Choroid plexus epithelial cell (primary cell): ENCODE measurements at regions not wholly inside any gene's neighbourhood (a gene's known extent, or its start where the extent isn't known, plus 50 kb on each side); places are given as distances from the start of the nearest gene placed in this dataset.

ENCODE experiments used
- DNase-seq: peaks from one replicate; pipeline ENCODE4 v3.0.0-alpha.2; 2010; ENCODE audit warnings: low read depth
- H3K4me3 ChIP-seq: 2 replicates; pipeline ENCODE4 v1.5.1; 2011; ENCODE audit warnings: low read depth, mild to moderate bottlenecking, control low read depth, low read length, moderate library complexity
- CTCF ChIP-seq: conservative IDR thresholded peaks from 2 replicates; pipeline ENCODE4 v1.5.1; 2011; ENCODE audit warnings: low read depth, mild to moderate bottlenecking, control low read depth, inconsistent platforms, low read length, moderate library complexity

GRCh38 chr5:112005623-112005930 lies 248.6 kb upstream of the NREP start:
- peak; percentile 15 for DNase-seq
- no peak for TF ChIP-seq CTCF
- H3K4me3 ChIP-seq: no peak overlapping the region

- peak; percentile 62 for DNase-seq
- TF ChIP-seq CTCF: no peak
Measured at GRCh38 chr5:112004867-112005622, 248.1 kb upstream of the NREP start.

GRCh38 chr5:112002376-112002775 lies 245.4 kb upstream of the NREP start:
- no peak overlapping the region for H3K4me3 ChIP-seq
- TF ChIP-seq CTCF: no peak
- no peak for DNase-seq

More at GRCh38 chr5:112004867-112005622, 248.1 kb upstream of the NREP start:
- H3K4me3 ChIP-seq: no peak overlapping the region

GRCh38 chr5:111999286-111999685 lies 242.3 kb upstream of the NREP start:
- H3K4me3 ChIP-seq: no peak overlapping the region
- DNase-seq: peak; percentile 86
- no peak for TF ChIP-seq CTCF

- DNase-seq: peak; percentile 42
- no peak overlapping the region for H3K4me3 ChIP-seq
- no peak for TF ChIP-seq CTCF
Measured at GRCh38 chr5:111998871-111999270, 241.9 kb upstream of the NREP start.

GRCh38 chr5:111997711-111998110 lies 240.7 kb upstream of the NREP start:
- no peak overlapping the region for H3K4me3 ChIP-seq
- peak; percentile 99 for DNase-seq
- TF ChIP-seq CTCF: no peak

GRCh38 chr5:111997308-111997707 lies 240.3 kb upstream of the NREP start:
- TF ChIP-seq CTCF: no peak
- DNase-seq: peak; percentile 84
- no peak overlapping the region for H3K4me3 ChIP-seq
